Loucy (cell line): ENCODE measurements at regions not wholly inside any gene's neighbourhood (a gene's known extent, or its start where the extent isn't known, plus 50 kb on each side); places are given as distances from the start of the nearest gene placed in this dataset.

Source experiments
- CTCF ChIP-seq: fragments of 200-600 bp; sonication (generic); conservative IDR thresholded peaks from 2 replicates; pipeline ENCODE4 v1.5.1; 2014; ENCODE audit warnings: mild to moderate bottlenecking, antibody characterized with exemption, low read length
- EZH2phosphoT487 ChIP-seq: fragments of 200-600 bp; IDR thresholded peaks from 2 replicates; pipeline ENCODE4 v1.6.1; 2018; ENCODE audit warnings: antibody characterized with exemption, mild to moderate bottlenecking, moderate library complexity, borderline replicate concordance

- TF ChIP-seq CTCF (no peak), EZH2phosphoT487 (no peak)
These were observed 182.0 kb downstream of the SH3BP4 start for GRCh38 chr2:235133837-235134236.
